ENCODE measurements at regions not wholly inside any gene's neighbourhood (a gene's known extent, or its start where the extent isn't known, plus 50 kb on each side); places are given as distances from the start of the nearest gene placed in this dataset.

- DNase-seq: no peak
Observed at GRCh38 chr15:56868170-56868569, 50.3 kb upstream of the TCF12 start.

DNA sequence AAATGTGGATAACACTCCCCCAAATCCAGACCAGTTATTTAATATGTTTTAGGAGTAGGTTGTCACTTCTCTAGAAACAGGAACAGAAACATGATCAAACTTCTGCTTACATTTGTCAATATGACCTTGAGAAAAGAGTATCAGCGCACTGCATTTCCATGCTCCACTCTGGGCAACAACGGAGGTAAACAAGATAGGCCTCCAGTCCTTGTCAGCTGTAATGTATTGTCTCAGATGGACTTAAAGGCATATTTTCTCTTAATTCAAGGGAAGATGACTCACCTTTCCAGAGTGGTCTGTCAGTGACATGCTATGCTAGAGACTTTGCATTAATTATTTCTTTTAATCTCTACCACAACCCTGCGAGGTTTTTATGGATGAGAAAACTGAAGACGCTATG lies 51.6 kb upstream of the TCF12 start:
- no peak for DNase-seq

- DNase-seq: no peak
Observed at GRCh38 chr15:56857828-56858227, 60.6 kb upstream of the TCF12 start.

- no peak for DNase-seq
Observed at GRCh38 chr15:56856934-56857333, 61.5 kb upstream of the TCF12 start.

- DNase-seq: no peak
Observed at GRCh38 chr15:56844892-56845291, 73.6 kb upstream of the TCF12 start.

- no peak for DNase-seq
Observed at GRCh38 chr15:56844471-56844870, 74.0 kb upstream of the TCF12 start.

- no peak for DNase-seq
Observed at GRCh38 chr15:56839641-56840040, 78.8 kb upstream of the TCF12 start.

DNA sequence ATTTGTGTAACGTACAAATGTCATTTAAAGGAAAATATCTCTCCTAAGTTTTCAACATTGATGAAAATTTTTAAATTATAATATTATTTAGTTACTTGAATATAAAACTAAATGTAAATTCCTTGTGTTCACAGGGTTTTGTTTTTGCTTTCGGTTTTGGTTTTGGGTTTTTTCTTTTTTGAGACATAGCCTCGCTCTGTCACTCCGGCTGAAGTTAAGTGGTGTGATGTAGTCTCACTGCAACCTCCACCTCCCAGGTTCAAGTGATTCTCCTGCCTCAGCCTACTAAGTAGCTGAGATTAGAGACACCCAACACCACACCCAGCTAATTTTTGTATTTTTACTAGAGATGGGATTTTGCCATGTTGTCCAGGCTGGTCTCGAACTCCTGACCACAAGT lies 79.3 kb upstream of the TCF12 start:
- no peak for DNase-seq

- DNase-seq: no peak
Observed at GRCh38 chr15:56838085-56838484, 80.4 kb upstream of the TCF12 start.

GRCh38 chr15:56837273-56837672 lies 81.2 kb upstream of the TCF12 start:
- no peak for DNase-seq

GRCh38 chr15:56835718-56836171 lies 82.7 kb upstream of the TCF12 start:
- no peak for DNase-seq

DNA sequence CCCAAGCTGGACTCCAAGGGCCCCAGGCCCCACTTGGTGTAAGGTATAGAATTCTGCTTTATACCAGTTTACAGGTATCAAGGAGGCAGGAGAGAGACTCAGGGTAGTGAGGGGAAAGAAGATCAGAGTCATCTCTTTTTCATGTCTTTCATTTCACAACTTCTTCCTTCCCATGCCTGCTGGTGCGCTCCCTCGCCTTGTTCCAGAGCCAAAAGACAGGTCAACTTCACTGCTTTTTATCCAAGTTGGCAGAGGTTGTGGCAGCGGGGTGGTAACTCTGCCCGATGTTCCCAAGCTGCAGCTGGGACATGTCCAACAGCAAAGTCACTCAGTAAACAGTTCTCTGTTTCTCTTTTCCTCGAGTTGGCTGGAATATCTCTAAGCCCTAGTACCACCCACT lies 86.3 kb upstream of the TCF12 start:
- no peak for DNase-seq

DNA sequence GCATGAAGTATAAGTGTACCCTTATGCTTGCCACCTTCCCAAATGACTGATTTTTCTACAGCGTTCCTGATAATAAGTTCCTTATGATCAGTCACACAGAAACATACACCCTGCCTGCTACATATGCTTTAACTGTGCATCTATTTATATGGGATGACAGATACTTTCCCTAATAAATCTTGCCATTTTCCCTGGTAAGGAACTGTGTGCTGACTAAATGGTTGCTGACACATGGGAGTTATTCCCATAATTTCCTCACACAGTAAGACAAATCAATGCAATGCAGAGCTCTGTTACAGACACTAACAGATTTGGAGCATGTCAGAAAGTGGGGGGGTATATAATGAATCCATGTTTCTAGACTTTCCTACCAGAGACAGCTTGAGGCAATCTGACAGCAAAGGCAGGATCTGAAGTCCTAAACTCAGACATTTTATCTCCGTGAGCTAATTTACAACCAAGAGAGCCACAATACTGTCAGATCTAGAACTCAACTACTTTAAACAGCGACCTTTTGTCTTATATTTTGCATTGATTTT lies 86.9 kb upstream of the TCF12 start:
- DNase-seq: no peak

GRCh38 chr15:56824175-56824574 lies 90.9 kb upstream of the ZNF280D start:
- no peak for DNase-seq

GRCh38 chr15:56821721-56822425 lies 88.6 kb upstream of the ZNF280D start:
- peak; percentile 46 for DNase-seq

- DNase-seq: no peak
Observed at GRCh38 chr15:56820333-56820732, 87.0 kb upstream of the ZNF280D start.

- peak; percentile 13 for DNase-seq
Observed at GRCh38 chr15:56817321-56818080, 84.2 kb upstream of the ZNF280D start.

GRCh38 chr15:56816781-56817180 lies 83.5 kb upstream of the ZNF280D start:
- no peak for DNase-seq

DNA sequence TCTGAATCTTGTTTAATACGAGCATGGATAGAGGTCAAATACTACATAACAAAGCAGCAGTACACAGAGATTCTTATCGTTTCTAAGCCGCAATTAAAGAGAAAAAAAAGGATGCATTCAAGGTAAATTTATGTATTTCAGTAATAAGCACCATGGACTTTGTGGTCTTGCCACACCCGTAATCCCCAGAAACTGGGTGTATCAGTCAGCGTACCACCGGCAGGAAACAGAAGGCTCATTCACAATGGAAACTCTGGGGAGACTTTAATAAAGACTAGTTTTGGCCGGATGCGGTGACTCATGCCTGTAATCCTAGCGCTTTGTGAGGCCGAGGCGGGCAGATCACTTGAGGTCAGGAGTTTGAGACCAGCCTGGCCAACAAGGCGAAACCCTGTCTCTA lies 81.9 kb upstream of the ZNF280D start:
- no peak for DNase-seq

DNA sequence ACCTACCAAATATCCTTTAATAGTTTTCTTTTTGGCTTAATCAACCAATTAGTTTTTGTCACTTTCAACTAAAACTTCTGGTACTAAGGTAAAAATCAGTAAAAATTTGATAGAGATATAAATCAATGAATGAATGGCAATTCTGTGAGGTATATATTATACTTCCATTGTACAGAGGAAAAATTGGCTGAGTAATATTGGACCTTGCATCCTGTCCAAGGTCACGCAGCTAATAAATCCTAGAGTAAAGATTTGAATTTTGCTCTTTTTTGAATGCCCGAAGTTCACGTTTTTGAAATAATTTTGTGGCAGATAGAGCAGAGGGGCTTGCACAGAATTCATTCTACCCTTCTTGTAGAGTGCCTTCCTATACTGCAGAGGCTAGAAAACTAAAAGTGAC lies 81.1 kb upstream of the ZNF280D start:
- DNase-seq: no peak

DNA sequence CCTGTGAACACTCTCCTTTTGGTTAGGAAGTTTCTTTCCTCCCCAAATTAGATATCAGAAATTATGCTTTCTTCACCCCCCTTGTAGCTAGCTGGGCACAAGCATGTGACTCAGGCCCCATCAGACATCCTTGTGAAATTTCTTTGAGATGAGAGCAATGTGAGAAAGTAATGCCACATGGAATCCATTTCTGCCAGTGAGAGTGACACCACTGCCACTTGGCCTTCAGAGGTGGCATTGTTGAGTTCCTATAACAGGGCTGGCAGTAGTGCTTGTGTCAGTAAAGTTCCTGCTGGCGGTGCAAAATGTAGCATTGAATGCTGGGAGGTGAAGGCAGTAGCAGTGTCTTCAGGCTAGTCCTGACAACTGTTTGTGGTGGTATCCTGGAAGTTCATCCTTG lies 80.7 kb upstream of the ZNF280D start:
- no peak for DNase-seq

GRCh38 chr15:56812961-56813360 lies 79.7 kb upstream of the ZNF280D start:
- no peak for DNase-seq

DNA sequence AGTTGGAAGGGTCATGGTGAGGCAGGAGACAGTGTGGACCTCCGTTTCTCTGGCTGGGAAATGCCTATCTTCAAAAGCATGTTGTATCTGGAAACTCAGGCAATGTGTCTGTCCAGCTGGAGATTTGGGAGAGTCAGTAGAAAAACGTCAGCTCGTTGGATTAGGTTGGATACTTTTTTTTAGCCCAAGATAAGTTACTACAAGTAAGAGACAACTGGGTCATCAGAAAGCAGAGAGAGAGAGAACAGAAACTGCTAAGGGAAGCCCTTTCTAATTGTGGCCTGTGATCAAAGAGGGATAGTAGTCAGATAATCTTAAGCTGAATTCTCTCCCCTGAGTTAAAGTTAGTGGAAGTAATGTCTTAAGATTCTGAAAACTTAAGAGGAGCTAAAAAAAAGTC lies 78.9 kb upstream of the ZNF280D start:
- no peak for DNase-seq

DNA sequence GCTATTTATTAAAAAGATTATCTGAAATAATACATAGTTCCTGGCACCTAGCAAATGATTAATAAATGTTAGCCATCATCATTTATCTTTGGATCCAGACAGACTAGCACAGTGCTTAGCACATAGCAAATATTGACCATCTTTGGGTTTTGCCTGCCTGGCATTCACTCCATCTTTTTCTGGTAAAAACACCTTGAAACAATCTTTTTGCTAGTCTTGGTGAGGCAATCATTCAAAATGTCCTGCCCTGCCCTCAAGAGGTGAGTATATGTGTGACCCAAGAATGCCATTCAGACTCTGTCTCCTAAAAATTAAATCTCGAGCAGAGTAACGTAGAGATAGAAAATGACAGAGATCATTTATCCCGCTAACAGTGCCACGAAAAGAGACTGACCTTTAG lies 78.3 kb upstream of the ZNF280D start:
- no peak for DNase-seq
